PC-9 (cell line): ENCODE measurements at regions not wholly inside any gene's neighbourhood (a gene's known extent, or its start where the extent isn't known, plus 50 kb on each side); places are given as distances from the start of the nearest gene placed in this dataset.

Source experiments
- EZH2 ChIP-seq: fragments of 200-600 bp; sonication (generic); IDR thresholded peaks from 2 replicates; pipeline ENCODE4 v1.8.0; 2017; ENCODE audit warnings: antibody characterized with exemption, low read depth
- TF ChIP-seq, protein P1 (sequence below): fragments of 200-600 bp; sonication (generic); conservative IDR thresholded peaks from 2 replicates; pipeline ENCODE4 v1.6.1; 2017; ENCODE audit warnings: mixed run types, antibody characterized with exemption, mild to moderate bottlenecking, moderate library complexity

DNA sequence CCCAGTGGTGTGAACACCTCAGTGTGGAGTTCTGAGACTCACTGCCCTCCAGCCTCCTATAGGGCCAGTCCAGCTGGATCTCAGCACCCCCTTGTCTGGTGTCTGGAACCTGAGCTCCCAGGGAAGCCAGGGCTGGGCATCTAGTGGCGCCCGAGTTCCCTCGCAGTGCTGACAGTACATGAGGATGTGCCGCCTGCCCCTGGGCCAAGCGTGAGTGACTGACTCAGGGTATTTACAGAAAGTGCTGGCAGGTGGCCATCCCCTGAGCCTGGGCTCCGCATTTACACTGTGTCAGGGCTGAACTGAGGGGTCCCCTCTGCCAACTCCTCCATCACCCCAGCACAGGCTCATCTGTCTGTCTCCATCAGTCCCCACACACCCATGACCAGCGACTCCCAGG is 185.3 kb downstream of the BRD1 start:
- TF ChIP-seq, protein P1, sequence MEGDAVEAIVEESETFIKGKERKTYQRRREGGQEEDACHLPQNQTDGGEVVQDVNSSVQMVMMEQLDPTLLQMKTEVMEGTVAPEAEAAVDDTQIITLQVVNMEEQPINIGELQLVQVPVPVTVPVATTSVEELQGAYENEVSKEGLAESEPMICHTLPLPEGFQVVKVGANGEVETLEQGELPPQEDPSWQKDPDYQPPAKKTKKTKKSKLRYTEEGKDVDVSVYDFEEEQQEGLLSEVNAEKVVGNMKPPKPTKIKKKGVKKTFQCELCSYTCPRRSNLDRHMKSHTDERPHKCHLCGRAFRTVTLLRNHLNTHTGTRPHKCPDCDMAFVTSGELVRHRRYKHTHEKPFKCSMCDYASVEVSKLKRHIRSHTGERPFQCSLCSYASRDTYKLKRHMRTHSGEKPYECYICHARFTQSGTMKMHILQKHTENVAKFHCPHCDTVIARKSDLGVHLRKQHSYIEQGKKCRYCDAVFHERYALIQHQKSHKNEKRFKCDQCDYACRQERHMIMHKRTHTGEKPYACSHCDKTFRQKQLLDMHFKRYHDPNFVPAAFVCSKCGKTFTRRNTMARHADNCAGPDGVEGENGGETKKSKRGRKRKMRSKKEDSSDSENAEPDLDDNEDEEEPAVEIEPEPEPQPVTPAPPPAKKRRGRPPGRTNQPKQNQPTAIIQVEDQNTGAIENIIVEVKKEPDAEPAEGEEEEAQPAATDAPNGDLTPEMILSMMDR = no peak
- TF ChIP-seq EZH2 = no peak
